NCI-H2227 treated with DMSO at 0.1 percent for 48 hours (cell line): ENCODE measurements at regions not wholly inside any gene's neighbourhood (a gene's known extent, or its start where the extent isn't known, plus 50 kb on each side); places are given as distances from the start of the nearest gene placed in this dataset.

ENCODE experiments used
- DNase-seq: peaks from one replicate; lab custom pipeline; 2025; lab: John Stamatoyannopoulos, UW

GRCh38 chr5:20556115-20556763, 568.2 kb upstream of the CDH18 start:
- no peak for DNase-seq

- DNase-seq, result no peak
These were observed 567.0 kb upstream of the CDH18 start for GRCh38 chr5:20555034-20555433.

GRCh38 chr5:20554001-20554400, 566.0 kb upstream of the CDH18 start:
- DNase-seq, result no peak

- no peak for DNase-seq
These were observed 550.1 kb upstream of the CDH18 start for GRCh38 chr5:20537911-20538703.

GRCh38 chr5:20536813-20537212, 548.8 kb upstream of the CDH18 start:
- no peak for DNase-seq

DNA sequence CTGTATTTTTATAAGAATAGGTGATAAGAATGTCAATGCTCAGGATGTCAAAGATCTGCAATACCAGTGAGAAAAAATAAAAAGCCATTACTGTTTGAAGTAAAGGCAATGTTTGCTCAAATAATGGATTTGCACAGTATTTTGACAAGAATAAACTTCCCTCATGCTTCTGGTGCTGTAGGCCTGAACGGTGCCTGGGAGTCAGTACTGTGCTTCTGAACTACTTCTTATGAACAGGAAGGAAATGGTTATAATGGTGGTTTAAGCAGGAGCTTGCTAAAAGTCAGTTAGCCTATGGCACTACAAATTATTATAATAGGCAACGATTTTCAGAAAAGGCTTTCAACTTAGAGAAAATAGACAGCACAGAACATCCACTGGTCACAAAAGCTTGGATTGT, 548.3 kb upstream of the CDH18 start:
- DNase-seq, result no peak

DNA sequence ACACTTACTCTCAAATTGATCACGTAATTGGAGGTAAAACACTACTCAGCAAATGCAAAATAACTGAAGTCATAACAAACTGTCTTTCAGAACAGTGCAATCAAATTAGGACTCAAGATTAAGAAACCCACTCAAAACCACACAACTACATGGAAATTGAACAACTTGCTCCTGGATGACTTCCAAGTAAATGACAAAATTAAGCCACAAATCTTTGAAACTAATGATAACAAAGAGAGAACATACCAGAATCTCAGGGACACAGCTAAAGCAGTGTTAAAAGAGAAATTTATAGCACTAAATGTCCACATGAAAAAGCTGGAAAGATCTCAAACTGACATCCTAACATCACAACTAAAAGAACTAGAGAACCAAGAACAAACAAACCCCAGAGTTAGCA, 540.5 kb upstream of the CDH18 start:
- no peak for DNase-seq

- DNase-seq, result no peak
These were observed 537.1 kb upstream of the CDH18 start for GRCh38 chr5:20524991-20525529.

DNA sequence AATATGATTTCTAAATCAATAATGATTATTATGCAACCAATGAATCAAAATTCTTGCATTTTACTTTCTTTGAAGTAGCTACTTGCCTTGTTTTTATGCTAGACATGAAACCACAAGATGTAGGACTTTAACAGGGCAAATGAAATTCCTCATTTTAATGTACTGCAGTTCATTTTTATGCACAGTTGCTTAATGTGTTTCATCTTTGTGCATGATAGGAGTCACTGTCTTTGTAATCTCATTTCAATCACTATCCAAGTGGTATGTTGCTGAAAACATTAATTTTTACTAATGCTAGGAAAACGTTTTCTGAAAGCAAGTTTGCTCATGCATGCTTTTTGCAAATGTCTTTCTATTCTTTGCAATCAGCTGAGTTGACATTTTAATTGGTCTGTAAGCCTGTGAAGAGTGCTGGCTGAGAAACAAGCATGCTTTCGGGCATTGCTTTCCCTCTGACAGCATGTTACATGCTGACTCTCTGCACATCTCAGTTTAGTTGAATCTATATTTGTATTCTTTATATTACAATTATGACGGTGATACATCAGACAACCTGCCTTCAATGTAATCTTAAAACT, 535.0 kb upstream of the CDH18 start:
- no peak for DNase-seq

- DNase-seq, result no peak
These were observed 527.6 kb upstream of the CDH18 start for GRCh38 chr5:20515606-20516005.

DNA sequence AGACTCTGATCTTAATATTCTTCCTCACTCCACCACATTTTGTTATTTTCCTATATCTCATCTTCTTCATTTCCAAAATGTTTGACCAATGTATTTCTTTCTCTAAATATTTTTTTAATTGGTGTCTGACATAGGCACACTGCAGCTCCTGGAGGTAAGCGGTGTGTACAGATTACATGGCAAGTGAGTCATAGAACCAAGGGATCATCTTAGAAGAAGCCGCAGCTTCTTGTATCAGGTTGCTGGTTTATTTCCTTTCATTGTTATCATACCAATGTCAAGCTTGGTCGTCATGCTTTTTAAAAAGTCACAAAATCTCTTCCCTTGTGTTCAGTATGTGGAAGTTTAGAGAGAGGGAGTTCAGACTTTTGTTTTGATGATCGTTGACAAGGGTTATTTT, 526.1 kb upstream of the CDH18 start:
- no peak for DNase-seq

- no peak for DNase-seq
These were observed 512.5 kb upstream of the CDH18 start for GRCh38 chr5:20500546-20500945.

GRCh38 chr5:20498926-20499325, 510.9 kb upstream of the CDH18 start:
- no peak for DNase-seq

DNA sequence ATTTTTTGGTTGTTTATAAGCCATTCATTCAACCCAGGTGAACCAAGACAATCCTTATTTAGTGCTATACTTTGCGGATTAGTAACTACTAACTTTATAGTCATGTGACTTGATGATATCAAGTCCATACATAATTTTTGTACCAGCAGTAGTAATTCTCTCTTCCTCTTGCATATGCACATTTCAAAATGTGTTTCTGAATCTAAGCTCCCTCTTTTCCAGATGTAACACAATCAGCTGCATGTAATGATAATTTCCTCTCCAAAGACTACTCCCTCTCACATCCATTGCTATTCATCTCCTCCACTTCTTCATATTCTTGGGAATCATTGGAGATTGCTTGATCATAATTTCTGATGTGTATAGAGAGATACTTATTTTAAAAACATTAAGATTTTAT, 510.1 kb upstream of the CDH18 start:
- no peak for DNase-seq

- no peak for DNase-seq
These were observed 509.4 kb upstream of the CDH18 start for GRCh38 chr5:20497356-20497755.

- no peak for DNase-seq
These were observed 506.7 kb upstream of the CDH18 start for GRCh38 chr5:20494706-20495105.

GRCh38 chr5:20486826-20487225, 498.8 kb upstream of the CDH18 start:
- DNase-seq, result no peak

DNA sequence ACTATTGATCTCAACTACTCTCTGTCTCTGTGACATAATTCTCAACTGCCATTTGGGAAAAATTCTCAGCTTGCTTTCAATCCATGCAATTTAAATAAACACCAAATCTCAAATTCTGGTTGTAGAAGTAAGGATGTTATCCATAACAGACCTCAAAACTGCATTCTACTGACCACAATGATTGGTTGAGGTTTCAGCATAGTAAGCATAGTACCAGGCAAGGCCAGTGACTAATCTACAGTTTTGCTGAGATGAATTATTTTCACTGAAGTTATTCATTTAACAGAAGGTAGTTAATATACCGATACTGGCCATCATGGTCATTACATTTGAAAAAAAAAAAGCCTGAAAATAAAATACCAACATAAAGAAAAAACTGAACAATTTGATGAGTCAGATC, 488.0 kb upstream of the CDH18 start:
- no peak for DNase-seq

DNA sequence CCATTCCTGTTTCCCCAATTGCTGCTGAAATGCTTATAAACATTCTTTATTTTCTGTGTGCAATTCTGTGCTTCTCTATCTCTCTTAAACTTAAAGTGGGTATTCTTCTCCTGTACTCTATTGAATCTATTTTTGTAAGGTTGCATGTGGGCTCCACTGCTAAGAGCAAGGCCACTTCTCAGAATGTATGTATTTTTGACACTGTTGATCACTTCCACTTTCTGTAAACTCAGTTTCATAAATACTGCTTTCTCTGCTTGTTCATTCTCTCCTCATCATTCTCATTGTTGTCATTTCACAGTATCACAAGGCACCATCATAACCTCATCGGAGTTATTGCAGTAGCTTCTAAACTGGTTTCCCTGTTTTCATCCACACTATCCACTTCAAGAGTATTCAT, 483.0 kb upstream of the CDH18 start:
- DNase-seq, result no peak

- DNase-seq, result no peak
These were observed 481.8 kb upstream of the CDH18 start for GRCh38 chr5:20469792-20470191.

DNA sequence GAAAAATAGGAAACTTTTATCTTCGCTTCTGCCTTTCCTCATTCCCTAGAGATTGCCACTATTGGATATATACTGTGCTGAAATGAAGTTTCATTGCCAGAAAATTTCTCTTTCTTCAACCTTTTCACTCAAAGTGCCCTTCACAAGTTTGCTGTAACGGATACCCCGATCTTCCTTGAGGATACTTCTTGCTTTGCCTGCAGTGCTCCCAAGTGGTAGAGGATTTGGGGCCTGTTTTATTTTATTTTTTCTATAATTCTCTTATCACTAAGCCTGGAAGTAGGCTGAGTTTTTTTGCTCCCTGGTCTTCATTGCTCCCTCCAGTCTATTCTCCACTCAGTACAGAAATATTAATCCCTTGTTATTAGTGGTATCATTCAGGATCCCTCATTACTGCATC, 481.4 kb upstream of the CDH18 start:
- DNase-seq, result no peak

GRCh38 chr5:20466512-20466911, 478.5 kb upstream of the CDH18 start:
- no peak for DNase-seq

- DNase-seq, result no peak
These were observed 475.2 kb upstream of the CDH18 start for GRCh38 chr5:20463206-20463605.
